H9 (cell line): ENCODE measurements at regions not wholly inside any gene's neighbourhood (a gene's known extent, or its start where the extent isn't known, plus 50 kb on each side); places are given as distances from the start of the nearest gene placed in this dataset.

Experiments
- DNase-seq: peaks from one replicate; pipeline ENCODE4 v3.0.0-alpha.2; 2017
- H2AFZ ChIP-seq: one replicate; pipeline ENCODE4 v1.6.1; 2013; ENCODE audit warnings: mild to moderate bottlenecking, low read length, control low read depth, moderate library complexity
- H2AK5ac ChIP-seq: 2 replicates; pipeline ENCODE4 v1.6.1; 2013; ENCODE audit warnings: low read length, control low read depth, mixed read lengths; ENCODE audit not compliant: insufficient read length
- H2BK120ac ChIP-seq: one replicate; pipeline ENCODE4 v1.6.1; 2013; ENCODE audit warnings: low read depth, mild to moderate bottlenecking, low read length, control low read depth, inconsistent platforms; ENCODE audit not compliant: poor library complexity, severe bottlenecking
- H2BK12ac ChIP-seq: 2 replicates; pipeline ENCODE4 v1.6.1; 2013; ENCODE audit warnings: low read length, control low read depth, mixed read lengths, low read depth; ENCODE audit not compliant: insufficient read length
- H2BK15ac ChIP-seq: 2 replicates; pipeline ENCODE4 v1.6.1; 2013; ENCODE audit warnings: low read depth, low read length, control low read depth
- H2BK20ac ChIP-seq: one replicate; pipeline ENCODE4 v1.6.1; 2013; ENCODE audit warnings: low read depth, mild to moderate bottlenecking, low read length, control low read depth, inconsistent platforms; ENCODE audit not compliant: poor library complexity, severe bottlenecking
- H2BK5ac ChIP-seq: 2 replicates; pipeline ENCODE4 v1.6.1; 2013; ENCODE audit warnings: low read length, control low read depth, mixed read lengths; ENCODE audit not compliant: insufficient read length
- H3K14ac ChIP-seq: 2 replicates; pipeline ENCODE4 v1.6.1; 2013; ENCODE audit warnings: low read length, control low read depth; ENCODE audit not compliant: insufficient read depth
- H3K18ac ChIP-seq: 2 replicates; pipeline ENCODE4 v1.6.1; 2013; ENCODE audit warnings: low read depth, mild to moderate bottlenecking, mixed read lengths, low read length, control low read depth; ENCODE audit not compliant: insufficient read length
- H3K23ac ChIP-seq: 2 replicates; pipeline ENCODE4 v1.6.1; 2013; ENCODE audit warnings: low read length, control low read depth, mixed read lengths, low read depth; ENCODE audit not compliant: insufficient read length
- H3K23me2 ChIP-seq: 2 replicates; pipeline ENCODE4 v1.6.1; 2013; ENCODE audit warnings: low read depth, mild to moderate bottlenecking, mixed read lengths, low read length, control low read depth; ENCODE audit not compliant: insufficient read length, poor library complexity, severe bottlenecking
- H3K27ac ChIP-seq: 2 replicates; pipeline ENCODE4 v1.5.1; 2013; ENCODE audit warnings: low read length, control low read depth, mixed read lengths, low read depth; ENCODE audit not compliant: insufficient read length
- H3K27me3 ChIP-seq: 2 replicates; pipeline ENCODE4 v1.6.1; 2013; ENCODE audit warnings: low read length, control low read depth, inconsistent platforms; ENCODE audit not compliant: insufficient read depth
- H3K4ac ChIP-seq: 2 replicates; pipeline ENCODE4 v1.6.1; 2013; ENCODE audit warnings: low read depth, mild to moderate bottlenecking, control low read depth, inconsistent platforms, low read length, moderate library complexity
- H3K4me1 ChIP-seq: 2 replicates; pipeline ENCODE4 v1.6.1; 2013; ENCODE audit warnings: low read length, control low read depth, inconsistent platforms; ENCODE audit not compliant: insufficient read depth
- H3K4me2 ChIP-seq: 2 replicates; pipeline ENCODE4 v1.6.1; 2013; ENCODE audit warnings: low read length, control low read depth, mixed read lengths; ENCODE audit not compliant: insufficient read length, insufficient read depth
- H3K56ac ChIP-seq: 2 replicates; pipeline ENCODE4 v1.6.1; 2013; ENCODE audit warnings: low read depth, mild to moderate bottlenecking, mixed read lengths, low read length, control low read depth; ENCODE audit not compliant: insufficient read length
- H3K79me1 ChIP-seq: 2 replicates; pipeline ENCODE4 v1.6.1; 2013; ENCODE audit warnings: low read depth, mild to moderate bottlenecking, moderate library complexity, low read length, control low read depth, inconsistent platforms; ENCODE audit not compliant: insufficient read depth, poor library complexity, severe bottlenecking
- H3K79me2 ChIP-seq: 2 replicates; pipeline ENCODE4 v1.6.1; 2013; ENCODE audit warnings: low read length, control low read depth, inconsistent platforms; ENCODE audit not compliant: insufficient read depth
- H3K9ac ChIP-seq: 2 replicates; pipeline ENCODE4 v1.6.1; 2013; ENCODE audit warnings: low read length, control low read depth, mixed read lengths; ENCODE audit not compliant: insufficient read length; ENCODE audit errors: extremely low read depth
- H3K9me3 ChIP-seq: one replicate; pipeline ENCODE4 v1.6.1; 2013; ENCODE audit warnings: low read depth, low read length, inconsistent platforms; ENCODE audit not compliant: control insufficient read depth
- H3T11ph ChIP-seq: one replicate; pipeline ENCODE4 v1.6.1; 2013; ENCODE audit warnings: mild to moderate bottlenecking, low read length, control low read depth, inconsistent platforms
- H4K20me1 ChIP-seq: one replicate; pipeline ENCODE4 v1.6.1; 2013; ENCODE audit not compliant: control insufficient read depth, insufficient read length, insufficient read depth
- H4K5ac ChIP-seq: 2 replicates; pipeline ENCODE4 v1.6.1; 2013; ENCODE audit warnings: low read depth, mild to moderate bottlenecking, mixed read lengths, low read length, control low read depth; ENCODE audit not compliant: insufficient read length
- H4K8ac ChIP-seq: replicated peaks from 2 replicates; pipeline ENCODE4 v1.6.1; 2013; ENCODE audit warnings: low read length, control low read depth, mixed read lengths, low read depth; ENCODE audit not compliant: insufficient read length
- H4K91ac ChIP-seq: 2 replicates; pipeline ENCODE4 v1.6.1; 2013; ENCODE audit warnings: low read depth, mild to moderate bottlenecking, moderate library complexity, mixed read lengths, low read length, control low read depth; ENCODE audit not compliant: insufficient read length
- H3K27ac Mint-ChIP-seq, 3 experiments: 2 replicates in 2 of 3; 3 replicates in 1 of 3; pipeline ENCODE4 v1.8.0; 2020 to 2021; ENCODE audit warnings: mixed read lengths in 3 of 3, mild to moderate bottlenecking in 1 of 3, moderate library complexity in 1 of 3
- H3K27me3 Mint-ChIP-seq: 2 replicates; pipeline ENCODE4 v1.8.0; 2021; ENCODE audit warnings: low read depth, mild to moderate bottlenecking, moderate library complexity, mixed read lengths
- H3K36me3 Mint-ChIP-seq, 3 experiments: 2 replicates in 2 of 3; 3 replicates in 1 of 3; pipeline ENCODE4 v1.8.0; 2020 to 2021; ENCODE audit warnings: low read depth in 3 of 3, mixed read lengths in 3 of 3; ENCODE audit not compliant: insufficient read depth in 1 of 3
- H3K4me1 Mint-ChIP-seq, 2 experiments: 2 replicates each; pipeline ENCODE4 v1.8.0; 2020; ENCODE audit warnings: mixed read lengths in 2 of 2
- H3K4me3 Mint-ChIP-seq, 2 experiments: 2 replicates in 1 of 2; 3 replicates in 1 of 2; pipeline ENCODE4 v1.8.0; 2020 to 2021; ENCODE audit warnings: mild to moderate bottlenecking in 2 of 2, mixed read lengths in 2 of 2, moderate library complexity in 1 of 2
- H3K9me3 Mint-ChIP-seq, 2 experiments: 2 replicates in 1 of 2; 3 replicates in 1 of 2; pipeline ENCODE4 v1.8.0; 2020; ENCODE audit warnings: mild to moderate bottlenecking in 2 of 2, mixed read lengths in 2 of 2, moderate library complexity in 1 of 2
- WGBS: extraction: QIAGEN DNeasy Blood & Tissue Kit; methylation state at CpG from one replicate; pipeline ENCODE4 v1.1.7; 2013; ENCODE audit warnings: missing lambda C conversion rate, low lambda C conversion rate, mixed read lengths; ENCODE audit not compliant: insufficient read length; ENCODE audit errors: extremely low coverage; 5-methylcytosine and 5-hydroxymethylcytosine counted together
- TF ChIP-seq, protein P1 (sequence below): fragments of 200-600 bp; sonication (generic); conservative IDR thresholded peaks from 3 replicates; pipeline ENCODE4 v1.8.0; 2021; ENCODE audit warnings: antibody characterized with exemption, mild to moderate bottlenecking

DNA sequence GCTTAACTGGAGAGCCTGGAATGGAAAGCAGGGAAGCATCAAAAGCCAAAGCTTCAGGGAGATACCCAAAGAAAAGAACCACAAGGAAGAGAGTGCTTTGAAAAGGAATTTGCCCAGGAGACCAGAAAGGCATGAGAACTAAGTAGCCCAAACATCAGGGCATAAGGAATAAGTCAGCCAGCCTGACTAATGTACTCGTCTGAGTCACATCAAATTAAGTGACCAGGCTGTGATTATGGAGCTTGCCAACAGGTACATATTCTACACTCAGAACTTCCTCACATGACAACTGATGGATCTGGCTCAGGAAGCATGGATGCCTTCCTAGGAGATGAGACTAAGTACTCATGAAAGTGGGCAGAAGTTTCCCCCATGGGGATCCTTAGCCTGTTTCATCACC is 366.7 kb downstream of the BUD13 start:
- H3K79me2 ChIP-seq: no peaks in the 10 kb centered on the region
- H3K56ac ChIP-seq: no peak overlapping the region
- H4K20me1 ChIP-seq: no peaks in the 10 kb centered on the region
- no peak overlapping the region for H4K5ac ChIP-seq
- H4K91ac ChIP-seq: no peak overlapping the region
- H3K27ac ChIP-seq: no peak overlapping the region
- no peak overlapping the region for H3K4ac ChIP-seq
- H2BK120ac ChIP-seq: no peak overlapping the region
- H2BK20ac ChIP-seq: no peak overlapping the region
- no CpG with 5 or more reads among the region's 1 CpG for WGBS
- H3K79me1 ChIP-seq: no peaks in the 10 kb centered on the region
- H3K18ac ChIP-seq: no peak overlapping the region
- peaks cover 22 to 24% of the 10 kb centered on the region in 2 experiments for H3K4me1 Mint-ChIP-seq
- no peak overlapping the region for H3K14ac ChIP-seq
- DNase-seq: no peak
- no peaks in the 10 kb centered on the region for H3K36me3 Mint-ChIP-seq
- H4K8ac ChIP-seq: no peak overlapping the region
- H3K27me3 Mint-ChIP-seq: no peaks in the 10 kb centered on the region
- H3K9ac ChIP-seq: no peak overlapping the region
- no peaks in the 10 kb centered on the region for H3K27me3 ChIP-seq
- H3K27ac Mint-ChIP-seq: no peak overlapping the region
- no peaks in the 10 kb centered on the region; the same call in 1 of the 2 replicates for H3K4me1 ChIP-seq
- no peak overlapping the region for H2AFZ ChIP-seq
- H3K9me3 ChIP-seq: no peaks in the 10 kb centered on the region
- H3K23ac ChIP-seq: no peak overlapping the region
- no peak overlapping the region for H2BK15ac ChIP-seq
- TF ChIP-seq, protein P1, sequence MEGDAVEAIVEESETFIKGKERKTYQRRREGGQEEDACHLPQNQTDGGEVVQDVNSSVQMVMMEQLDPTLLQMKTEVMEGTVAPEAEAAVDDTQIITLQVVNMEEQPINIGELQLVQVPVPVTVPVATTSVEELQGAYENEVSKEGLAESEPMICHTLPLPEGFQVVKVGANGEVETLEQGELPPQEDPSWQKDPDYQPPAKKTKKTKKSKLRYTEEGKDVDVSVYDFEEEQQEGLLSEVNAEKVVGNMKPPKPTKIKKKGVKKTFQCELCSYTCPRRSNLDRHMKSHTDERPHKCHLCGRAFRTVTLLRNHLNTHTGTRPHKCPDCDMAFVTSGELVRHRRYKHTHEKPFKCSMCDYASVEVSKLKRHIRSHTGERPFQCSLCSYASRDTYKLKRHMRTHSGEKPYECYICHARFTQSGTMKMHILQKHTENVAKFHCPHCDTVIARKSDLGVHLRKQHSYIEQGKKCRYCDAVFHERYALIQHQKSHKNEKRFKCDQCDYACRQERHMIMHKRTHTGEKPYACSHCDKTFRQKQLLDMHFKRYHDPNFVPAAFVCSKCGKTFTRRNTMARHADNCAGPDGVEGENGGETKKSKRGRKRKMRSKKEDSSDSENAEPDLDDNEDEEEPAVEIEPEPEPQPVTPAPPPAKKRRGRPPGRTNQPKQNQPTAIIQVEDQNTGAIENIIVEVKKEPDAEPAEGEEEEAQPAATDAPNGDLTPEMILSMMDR: no peak
- no peaks in the 10 kb centered on the region for H3K23me2 ChIP-seq
- no peak overlapping the region for H3K4me3 Mint-ChIP-seq
- H2AK5ac ChIP-seq: no peak overlapping the region
- H2BK5ac ChIP-seq: no peak overlapping the region
- H3T11ph ChIP-seq: no peak overlapping the region
- H3K9me3 Mint-ChIP-seq: no peaks in the 10 kb centered on the region
- no peak overlapping the region for H3K4me2 ChIP-seq
- H2BK12ac ChIP-seq: no peak overlapping the region
